Tibial artery (tissue), 4 donors: ENCODE measurements at regions not wholly inside any gene's neighbourhood (a gene's known extent, or its start where the extent isn't known, plus 50 kb on each side); places are given as distances from the start of the nearest gene placed in this dataset.

ENCODE experiments used
- DNase-seq, 2 donors: peaks; one replicate each; pipeline ENCODE4 v3.0.0-alpha.2; 2019
- H3K27ac ChIP-seq, 2 donors: fragments of 200-600 bp; sonication (generic) in 1 of 2; 1 replicate in 1 of 2; 2 replicates in 1 of 2; pipeline ENCODE4 v1.5.1; 2018 to 2019; ENCODE audit warnings: mild to moderate bottlenecking in 1 of 2
- H3K27me3 ChIP-seq, 2 donors: fragments of 200-600 bp; sonication (generic) in 1 of 2; one replicate each; pipeline versions ENCODE4 v1.5.1 to v1.6.0; 2016 to 2019
- H3K36me3 ChIP-seq, 3 donors: fragments of 200-600 bp; sonication (generic) in 2 of 3; one replicate each; pipeline ENCODE4 v1.5.1; 2016 to 2019; ENCODE audit warnings: mild to moderate bottlenecking in 2 of 3
- H3K4me1 ChIP-seq, 4 donors: fragments of 200-600 bp; sonication (generic) in 2 of 4; 1 replicate in 3 of 4; 2 replicates in 1 of 4; pipeline ENCODE4 v1.5.1; 2016 to 2019
- H3K4me3 ChIP-seq, 2 donors: fragments of 200-600 bp; sonication (generic) in 1 of 2; 1 replicate in 1 of 2; 2 replicates in 1 of 2; pipeline ENCODE4 v1.5.1; 2018 to 2019; ENCODE audit warnings: mild to moderate bottlenecking in 2 of 2
- H3K9me3 ChIP-seq, 3 donors: fragments of 200-600 bp; sonication (generic) in 1 of 3; one replicate each; pipeline ENCODE4 v1.5.1; 2016 to 2019
- intact Hi-C: fragments of 100-400 bp; cut with DNase I; formaldehyde crosslinking; loops from one replicate; pipeline ENCODE4 v1.15.0; 2023; ENCODE audit warnings: low total_unique reads
- TF ChIP-seq, protein P1 (sequence below), 2 experiments: fragments of 200-600 bp in 1 of 2; fragments of 450-650 bp in 1 of 2; IDR thresholded peaks; one replicate each; pipeline ENCODE4 v1.5.1; 2017 to 2019; ENCODE audit warnings: antibody characterized with exemption in 2 of 2, mild to moderate bottlenecking in 1 of 2, moderate library complexity in 1 of 2

GRCh38 chr16:26744430-26744829 lies 322.3 kb upstream of the C16orf82 start:
- no peaks in the 10 kb centered on the region for H3K9me3 ChIP-seq
- intact Hi-C loops, result no loop called here
- no peaks in the 10 kb centered on the region for H3K36me3 ChIP-seq
- DNase-seq, result no peak
- H3K27me3 ChIP-seq, result no peaks in the 10 kb centered on the region
- no peak overlapping the region for H3K27ac ChIP-seq
- no peaks in the 10 kb centered on the region for H3K4me1 ChIP-seq
- H3K4me3 ChIP-seq, result no peak overlapping the region
- TF ChIP-seq, protein P1, sequence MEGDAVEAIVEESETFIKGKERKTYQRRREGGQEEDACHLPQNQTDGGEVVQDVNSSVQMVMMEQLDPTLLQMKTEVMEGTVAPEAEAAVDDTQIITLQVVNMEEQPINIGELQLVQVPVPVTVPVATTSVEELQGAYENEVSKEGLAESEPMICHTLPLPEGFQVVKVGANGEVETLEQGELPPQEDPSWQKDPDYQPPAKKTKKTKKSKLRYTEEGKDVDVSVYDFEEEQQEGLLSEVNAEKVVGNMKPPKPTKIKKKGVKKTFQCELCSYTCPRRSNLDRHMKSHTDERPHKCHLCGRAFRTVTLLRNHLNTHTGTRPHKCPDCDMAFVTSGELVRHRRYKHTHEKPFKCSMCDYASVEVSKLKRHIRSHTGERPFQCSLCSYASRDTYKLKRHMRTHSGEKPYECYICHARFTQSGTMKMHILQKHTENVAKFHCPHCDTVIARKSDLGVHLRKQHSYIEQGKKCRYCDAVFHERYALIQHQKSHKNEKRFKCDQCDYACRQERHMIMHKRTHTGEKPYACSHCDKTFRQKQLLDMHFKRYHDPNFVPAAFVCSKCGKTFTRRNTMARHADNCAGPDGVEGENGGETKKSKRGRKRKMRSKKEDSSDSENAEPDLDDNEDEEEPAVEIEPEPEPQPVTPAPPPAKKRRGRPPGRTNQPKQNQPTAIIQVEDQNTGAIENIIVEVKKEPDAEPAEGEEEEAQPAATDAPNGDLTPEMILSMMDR (IDR thresholded peaks at IDR 0.05), result no peak

GRCh38 chr16:26747760-26748159 lies 319.0 kb upstream of the C16orf82 start:
- H3K9me3 ChIP-seq, result no peaks in the 10 kb centered on the region
- H3K4me3 ChIP-seq, result no peak overlapping the region
- intact Hi-C loops, result no loop called here
- H3K27ac ChIP-seq, result no peak overlapping the region
- H3K36me3 ChIP-seq, result no peaks in the 10 kb centered on the region
- no peaks in the 10 kb centered on the region for H3K27me3 ChIP-seq
- no peaks in the 10 kb centered on the region for H3K4me1 ChIP-seq
- TF ChIP-seq, protein P1 (IDR thresholded peaks at IDR 0.05), result no peak
- no peak for DNase-seq

DNA sequence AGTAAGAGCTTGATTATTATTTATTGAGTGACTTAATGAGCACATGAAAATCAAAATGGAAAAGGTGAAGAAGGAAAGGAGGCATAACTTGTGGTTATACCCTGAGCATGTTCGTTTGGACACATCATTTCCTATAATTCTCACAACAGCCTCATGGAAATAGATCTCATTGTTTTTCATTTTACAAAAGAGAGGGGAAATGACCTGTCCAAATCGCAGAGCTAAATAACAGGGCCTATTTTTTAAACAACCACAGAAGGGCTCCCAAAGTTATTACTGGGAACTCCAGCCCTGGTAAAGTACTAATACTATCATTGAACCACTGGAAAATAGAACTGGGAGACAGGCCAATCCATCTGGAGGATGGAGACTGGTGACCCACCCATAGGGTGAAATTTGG lies 317.7 kb upstream of the C16orf82 start:
- DNase-seq, result no peak
- intact Hi-C loops, result no loop called here
- H3K4me3 ChIP-seq, result no peak overlapping the region
- H3K27me3 ChIP-seq, result no peaks in the 10 kb centered on the region
- H3K9me3 ChIP-seq, result no peaks in the 10 kb centered on the region
- H3K27ac ChIP-seq, result no peak overlapping the region
- H3K4me1 ChIP-seq, result no peaks in the 10 kb centered on the region
- no peaks in the 10 kb centered on the region for H3K36me3 ChIP-seq
- TF ChIP-seq, protein P1 (IDR thresholded peaks at IDR 0.05), result no peak

DNA sequence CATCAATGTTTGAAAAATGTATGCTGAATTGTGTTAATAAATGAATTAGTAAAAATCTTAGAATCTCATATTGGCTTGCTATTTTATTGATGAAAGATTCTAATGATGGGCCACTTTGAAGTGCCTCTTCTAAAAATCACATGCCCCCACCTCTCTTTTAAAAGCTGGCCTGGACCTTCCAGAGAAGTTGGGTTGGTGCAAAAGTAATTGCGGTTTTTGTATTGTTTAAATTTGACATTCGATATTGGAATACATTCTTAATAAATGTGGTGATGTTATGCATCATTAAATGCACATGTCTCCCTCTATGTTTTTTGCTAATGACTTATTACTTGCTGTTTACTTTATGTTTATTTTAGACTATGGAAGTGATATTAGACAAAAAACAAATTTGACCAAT lies 314.6 kb upstream of the C16orf82 start:
- H3K36me3 ChIP-seq, result no peaks in the 10 kb centered on the region
- H3K4me1 ChIP-seq, result no peaks in the 10 kb centered on the region
- H3K27ac ChIP-seq, result no peak overlapping the region
- no peaks in the 10 kb centered on the region for H3K27me3 ChIP-seq
- intact Hi-C loops, result no loop called here
- TF ChIP-seq, protein P1 (IDR thresholded peaks at IDR 0.05), result no peak
- no peak overlapping the region for H3K4me3 ChIP-seq
- H3K9me3 ChIP-seq, result no peaks in the 10 kb centered on the region
- no peak for DNase-seq

DNA sequence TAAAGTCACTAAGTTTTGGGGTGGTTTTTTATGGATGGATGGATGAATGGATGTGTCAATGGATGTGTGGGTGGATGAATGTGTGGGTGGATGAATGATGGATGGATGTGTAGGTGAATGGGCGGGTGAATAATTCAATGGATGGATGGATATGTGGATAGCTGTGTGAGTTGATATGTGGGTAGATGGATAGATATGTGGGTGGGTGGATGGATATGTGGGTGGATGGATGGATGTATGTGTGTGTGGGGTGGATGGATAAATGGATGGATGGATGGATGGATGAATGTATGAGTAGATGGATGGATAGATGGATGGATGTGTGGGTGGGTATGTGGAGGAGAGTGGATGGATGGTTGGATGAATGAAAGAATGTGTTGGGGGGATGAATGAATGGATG lies 310.1 kb upstream of the C16orf82 start:
- Histone ChIP-seq H3K36me3 (no peaks in the 10 kb centered on the region), H3K27me3 (no peaks in the 10 kb centered on the region), H3K4me3 (no peak overlapping the region), H3K4me1 (no peaks in the 10 kb centered on the region), H3K9me3 (no peaks in the 10 kb centered on the region), H3K27ac (no peak overlapping the region)
- DNase-seq, result no peak
- intact Hi-C loops, result no loop called here
- TF ChIP-seq, protein P1 (IDR thresholded peaks at IDR 0.05), result no peak

DNA sequence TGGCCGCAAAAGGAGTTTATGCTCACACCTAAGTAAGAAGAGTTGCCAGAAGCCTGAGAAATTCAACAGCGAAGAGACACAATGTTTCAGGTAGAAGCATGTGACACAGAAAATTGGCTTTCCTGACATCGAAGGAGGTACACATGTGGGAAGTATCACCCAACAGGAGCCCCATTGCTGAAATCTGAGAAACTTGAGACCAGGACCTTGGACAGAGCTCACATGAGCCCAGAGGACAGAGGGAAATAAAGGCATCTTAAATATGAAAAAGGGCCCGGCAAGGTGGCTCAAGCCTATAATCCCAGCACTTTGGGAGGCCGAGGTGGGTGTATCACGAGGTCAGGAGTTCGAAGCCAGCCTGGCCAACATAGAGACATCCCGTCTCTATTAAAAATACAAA lies 304.1 kb upstream of the C16orf82 start:
- no peak for DNase-seq
- no peak overlapping the region for H3K27ac ChIP-seq

More for the DNA sequence above, 304.1 kb upstream of the C16orf82 start:
- TF ChIP-seq, protein P1 (IDR thresholded peaks at IDR 0.05), result no peak
- intact Hi-C loops, result no loop called here
- Histone ChIP-seq H3K4me1 (no peaks in the 10 kb centered on the region), H3K9me3 (no peaks in the 10 kb centered on the region), H3K4me3 (no peak overlapping the region), H3K36me3 (no peaks in the 10 kb centered on the region), H3K27me3 (no peaks in the 10 kb centered on the region)
